Neural cell (in vitro differentiated cells): ENCODE measurements at regions not wholly inside any gene's neighbourhood (a gene's known extent, or its start where the extent isn't known, plus 50 kb on each side); places are given as distances from the start of the nearest gene placed in this dataset.

Experiments used
- H2AFZ ChIP-seq: fragments of 200-600, 300-800 bp; sonication (generic), shearing (Covaris generic); 2 replicates; pipeline ENCODE4 v1.6.0; 2014; ENCODE audit warnings: low read depth, mild to moderate bottlenecking, antibody characterized with exemption, low read length, moderate library complexity
- H3F3A ChIP-seq: fragments of 200-600 bp; shearing (Covaris generic); 2 replicates; pipeline ENCODE4 v1.6.1; 2016; ENCODE audit warnings: mild to moderate bottlenecking, moderate library complexity, mixed read lengths, antibody characterized with exemption, low read length; ENCODE audit not compliant: insufficient read depth, poor library complexity, severe bottlenecking
- H3K27ac ChIP-seq: fragments of 200-600, 300-800 bp; sonication (generic), shearing (Covaris generic); 2 replicates; pipeline ENCODE4 v1.5.1; 2014; ENCODE audit warnings: mild to moderate bottlenecking, low read length, moderate library complexity
- H3K27me3 ChIP-seq: fragments of 300-800, 200-600 bp; sonication (generic), shearing (Covaris generic); 2 replicates; pipeline ENCODE4 v1.6.0; 2014; ENCODE audit warnings: mild to moderate bottlenecking, low read depth, low read length, moderate library complexity; ENCODE audit not compliant: insufficient read depth
- H3K36me3 ChIP-seq: fragments of 300-800, 200-600 bp; sonication (generic), shearing (Covaris generic); 2 replicates; pipeline ENCODE4 v1.5.1; 2014; ENCODE audit warnings: mild to moderate bottlenecking, antibody characterized with exemption, low read length, moderate library complexity; ENCODE audit not compliant: insufficient read depth
- H3K4me2 ChIP-seq: fragments of 300-800, 200-600 bp; sonication (generic), shearing (Covaris generic); 2 replicates; pipeline ENCODE4 v1.6.0; 2014; ENCODE audit warnings: mild to moderate bottlenecking, low read length
- H3K4me3 ChIP-seq: fragments of 300-800, 200-600 bp; sonication (generic), shearing (Covaris generic); 2 replicates; pipeline ENCODE4 v1.5.1; 2014; ENCODE audit warnings: mild to moderate bottlenecking, low read length, moderate library complexity
- H3K79me2 ChIP-seq: fragments of 200-600 bp; shearing (Covaris generic); replicated peaks from 2 replicates; pipeline ENCODE4 v1.6.0; 2014; ENCODE audit warnings: mild to moderate bottlenecking, low read length, moderate library complexity; ENCODE audit not compliant: insufficient read depth
- H3K9ac ChIP-seq: fragments of 300-800, 200-600 bp; sonication (generic), shearing (Covaris generic); 2 replicates; pipeline ENCODE4 v1.6.1; 2016; ENCODE audit warnings: mild to moderate bottlenecking, low read length, mixed read lengths
- H3K9me2 ChIP-seq: fragments of 200-600 bp; shearing (Covaris generic); 2 replicates; pipeline ENCODE4 v1.6.1; 2016; ENCODE audit warnings: mild to moderate bottlenecking, low read length, mixed read lengths; ENCODE audit not compliant: insufficient read depth
- H3K9me3 ChIP-seq: fragments of 200-600, 300-800 bp; sonication (generic), shearing (Covaris generic); 2 replicates; pipeline ENCODE4 v1.6.1; 2016; ENCODE audit warnings: mild to moderate bottlenecking, mixed run types, low read length, moderate library complexity, mixed read lengths
- H4K20me1 ChIP-seq: fragments of 200-600 bp; shearing (Covaris generic); 2 replicates; pipeline ENCODE4 v1.6.1; 2016; ENCODE audit warnings: mild to moderate bottlenecking, mixed run types; ENCODE audit not compliant: insufficient read depth
- CTCF ChIP-seq: fragments of 450-650 bp; IDR thresholded peaks from 2 replicates; pipeline ENCODE4 v1.5.1; 2014; ENCODE audit warnings: antibody characterized with exemption, mild to moderate bottlenecking, moderate library complexity; ENCODE audit not compliant: poor library complexity, severe bottlenecking
- EP300 ChIP-seq: fragments of 450-650 bp; conservative IDR thresholded peaks from 2 replicates; pipeline ENCODE4 v1.6.1; 2014; ENCODE audit warnings: antibody characterized with exemption, mild to moderate bottlenecking, moderate library complexity; ENCODE audit not compliant: poor library complexity, severe bottlenecking
- EZH2 ChIP-seq: fragments of 200-600, 300-800 bp; shearing (Covaris generic), sonication (generic); IDR thresholded peaks from 2 replicates; pipeline ENCODE4 v1.6.1; 2014; ENCODE audit warnings: antibody characterized with exemption, low read length, borderline replicate concordance, mild to moderate bottlenecking; ENCODE audit not compliant: insufficient read depth, poor library complexity, severe bottlenecking
- MXI1 ChIP-seq: fragments of 450-650 bp; conservative IDR thresholded peaks from 2 replicates; pipeline ENCODE4 v1.6.1; 2014; ENCODE audit warnings: antibody characterized with exemption, mild to moderate bottlenecking; ENCODE audit not compliant: poor library complexity, severe bottlenecking
- POLR2AphosphoS5 ChIP-seq: IDR thresholded peaks from 2 replicates; pipeline ENCODE4 v1.6.1; 2012
- RAD21 ChIP-seq: fragments of 450-650 bp; conservative IDR thresholded peaks from 2 replicates; pipeline ENCODE4 v1.6.1; 2014; ENCODE audit warnings: antibody characterized with exemption, mild to moderate bottlenecking, moderate library complexity
- REST ChIP-seq: IDR thresholded peaks from 2 replicates; pipeline ENCODE4 v1.6.1; 2012; ENCODE audit warnings: borderline replicate concordance
- SMC3 ChIP-seq: fragments of 450-650 bp; conservative IDR thresholded peaks from 2 replicates; pipeline ENCODE4 v1.6.1; 2014; ENCODE audit warnings: antibody characterized with exemption, mild to moderate bottlenecking, moderate library complexity; ENCODE audit not compliant: poor library complexity
- TAF1 ChIP-seq: IDR thresholded peaks from 2 replicates; pipeline ENCODE4 v1.6.1; 2012; ENCODE audit warnings: low read depth

GRCh38 chr3:80050826-80051601, 283.2 kb upstream of the ROBO1 start:
- no peaks in the 10 kb centered on the region for H3K9me3 ChIP-seq
- TF ChIP-seq TAF1 (no peak), EZH2 (no peak), REST (no peak), MXI1 (no peak), EP300 (no peak), RAD21 (no peak), SMC3 (no peak), CTCF (no peak), POLR2AphosphoS5 (no peak)

GRCh38 chr3:80043226-80043625, 275.4 kb upstream of the ROBO1 start:
- no peaks in the 10 kb centered on the region for H4K20me1 ChIP-seq
- H3F3A ChIP-seq, result no peaks in the 10 kb centered on the region
- no peak overlapping the region for H3K27ac ChIP-seq
- no peaks in the 10 kb centered on the region for H3K9me2 ChIP-seq
- no peak overlapping the region for H2AFZ ChIP-seq
- no peaks in the 10 kb centered on the region for H3K79me2 ChIP-seq
- TF ChIP-seq EP300 (no peak), EZH2 (no peak), MXI1 (no peak), REST (no peak), POLR2AphosphoS5 (no peak), TAF1 (no peak), CTCF (no peak), SMC3 (no peak), RAD21 (no peak)
- H3K4me3 ChIP-seq, result no peak overlapping the region
- no peak overlapping the region for H3K4me2 ChIP-seq
- H3K36me3 ChIP-seq, result no peaks in the 10 kb centered on the region
- H3K9ac ChIP-seq, result no peak overlapping the region
- H3K9me3 ChIP-seq, result no peaks in the 10 kb centered on the region
- H3K27me3 ChIP-seq, result no peaks in the 10 kb centered on the region

More at GRCh38 chr3:80050826-80051601, 283.2 kb upstream of the ROBO1 start:
- Histone ChIP-seq H3K27me3 (no peaks in the 10 kb centered on the region), H3K4me2 (no peak overlapping the region), H3K79me2 (no peaks in the 10 kb centered on the region), H3K9me2 (no peaks in the 10 kb centered on the region), H2AFZ (no peak overlapping the region), H4K20me1 (no peaks in the 10 kb centered on the region), H3K4me3 (no peak overlapping the region), H3K27ac (no peak overlapping the region), H3F3A (no peaks in the 10 kb centered on the region), H3K36me3 (no peaks in the 10 kb centered on the region), H3K9ac (no peak overlapping the region)
